ENCODE measurements at regions not wholly inside any gene's neighbourhood (a gene's known extent, or its start where the extent isn't known, plus 50 kb on each side); places are given as distances from the start of the nearest gene placed in this dataset.

DNA sequence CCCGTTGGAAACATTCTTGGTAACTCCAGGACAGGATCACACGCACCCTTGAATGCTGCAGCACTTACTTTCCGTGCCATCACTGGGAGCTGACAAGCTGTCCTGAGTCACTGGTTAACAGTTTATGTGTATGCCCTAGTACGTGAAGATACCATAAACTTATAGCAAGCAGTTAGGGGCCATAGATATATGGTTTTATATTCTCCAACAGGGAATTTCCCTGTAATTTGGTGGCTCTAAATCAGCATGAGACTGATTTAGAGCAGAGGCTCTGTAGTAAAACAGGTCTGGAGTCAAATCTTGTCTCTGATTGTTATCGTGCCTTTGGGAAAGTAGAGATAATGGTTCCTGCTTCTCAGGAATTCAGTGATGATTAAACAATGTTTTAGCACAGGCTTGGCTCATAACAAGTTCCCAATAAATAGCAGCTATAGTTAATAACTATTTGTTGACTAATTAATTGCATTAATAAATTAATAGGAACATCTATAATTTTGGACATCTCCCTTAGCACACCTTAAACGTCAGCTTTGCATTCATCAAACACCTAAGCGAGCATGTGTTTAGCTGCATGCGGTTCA is 215.2 kb downstream of the VAPA start:
- TF ChIP-seq POLR2A (IDR thresholded peaks at IDR 0.05; ENCODE audit: borderline replicate concordance, extremely low read depth, insufficient read depth, insufficient read length) = no peak
- TF ChIP-seq, protein P1, sequence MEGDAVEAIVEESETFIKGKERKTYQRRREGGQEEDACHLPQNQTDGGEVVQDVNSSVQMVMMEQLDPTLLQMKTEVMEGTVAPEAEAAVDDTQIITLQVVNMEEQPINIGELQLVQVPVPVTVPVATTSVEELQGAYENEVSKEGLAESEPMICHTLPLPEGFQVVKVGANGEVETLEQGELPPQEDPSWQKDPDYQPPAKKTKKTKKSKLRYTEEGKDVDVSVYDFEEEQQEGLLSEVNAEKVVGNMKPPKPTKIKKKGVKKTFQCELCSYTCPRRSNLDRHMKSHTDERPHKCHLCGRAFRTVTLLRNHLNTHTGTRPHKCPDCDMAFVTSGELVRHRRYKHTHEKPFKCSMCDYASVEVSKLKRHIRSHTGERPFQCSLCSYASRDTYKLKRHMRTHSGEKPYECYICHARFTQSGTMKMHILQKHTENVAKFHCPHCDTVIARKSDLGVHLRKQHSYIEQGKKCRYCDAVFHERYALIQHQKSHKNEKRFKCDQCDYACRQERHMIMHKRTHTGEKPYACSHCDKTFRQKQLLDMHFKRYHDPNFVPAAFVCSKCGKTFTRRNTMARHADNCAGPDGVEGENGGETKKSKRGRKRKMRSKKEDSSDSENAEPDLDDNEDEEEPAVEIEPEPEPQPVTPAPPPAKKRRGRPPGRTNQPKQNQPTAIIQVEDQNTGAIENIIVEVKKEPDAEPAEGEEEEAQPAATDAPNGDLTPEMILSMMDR (IDR thresholded peaks at IDR 0.05 in 2 of 3, conservative IDR thresholded peaks at IDR 0.05 in 1 of 3; ENCODE audit: borderline replicate concordance in 1 of 3, insufficient read depth in 1 of 3, low read depth in 2 of 3, low read length in 2 of 3) = no peak
- no peak for TF ChIP-seq CEBPB (IDR thresholded peaks at IDR 0.05; ENCODE audit: low read depth)
- TF ChIP-seq POLR2AphosphoS5 (IDR thresholded peaks at IDR 0.05; ENCODE audit: low read depth, low read length) = no peak
- TF ChIP-seq, protein P2, sequence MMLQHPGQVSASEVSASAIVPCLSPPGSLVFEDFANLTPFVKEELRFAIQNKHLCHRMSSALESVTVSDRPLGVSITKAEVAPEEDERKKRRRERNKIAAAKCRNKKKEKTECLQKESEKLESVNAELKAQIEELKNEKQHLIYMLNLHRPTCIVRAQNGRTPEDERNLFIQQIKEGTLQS (IDR thresholded peaks at IDR 0.05) = no peak
- TF ChIP-seq EZH2phosphoT487 (IDR thresholded peaks at IDR 0.05; ENCODE audit: borderline replicate concordance) = no peak
- no peak for TF ChIP-seq REST (IDR thresholded peaks at IDR 0.05; ENCODE audit: low read depth)
- TF ChIP-seq RAD21 (IDR thresholded peaks at IDR 0.05; ENCODE audit: low read depth) = no peak
- TF ChIP-seq JUND (IDR thresholded peaks at IDR 0.05) = no peak
- no peak for TF ChIP-seq FOSL1 (IDR thresholded peaks at IDR 0.05; ENCODE audit: low read depth)
- TF ChIP-seq ZFX (IDR thresholded peaks at IDR 0.05) = no peak

Data from HCT116 (cell line).